HFFc6 (cell line): ENCODE measurements at regions not wholly inside any gene's neighbourhood (a gene's known extent, or its start where the extent isn't known, plus 50 kb on each side); places are given as distances from the start of the nearest gene placed in this dataset.

Source experiments
- DNase-seq: peaks from one replicate; pipeline ENCODE4 v3.0.0-alpha.2; 2018
- H3K27ac Mint-ChIP-seq: 2 replicates; pipeline ENCODE4 v1.8.0; 2020; ENCODE audit warnings: mild to moderate bottlenecking, mixed read lengths
- H3K27me3 Mint-ChIP-seq: 2 replicates; pipeline ENCODE4 v1.8.0; 2021; ENCODE audit warnings: mild to moderate bottlenecking, moderate library complexity, mixed read lengths; ENCODE audit not compliant: insufficient read depth
- H3K36me3 Mint-ChIP-seq: 2 replicates; pipeline ENCODE4 v1.8.0; 2021; ENCODE audit warnings: low read depth, mixed read lengths
- H3K4me1 Mint-ChIP-seq: 2 replicates; pipeline ENCODE4 v1.8.0; 2020; ENCODE audit warnings: low read depth, mixed read lengths
- H3K4me3 Mint-ChIP-seq: 2 replicates; pipeline ENCODE4 v1.8.0; 2020; ENCODE audit warnings: mild to moderate bottlenecking, moderate library complexity, mixed read lengths
- H3K9me3 Mint-ChIP-seq: 2 replicates; pipeline ENCODE4 v1.8.0; 2020; ENCODE audit warnings: mild to moderate bottlenecking, mixed read lengths
- TF ChIP-seq, protein P1 (sequence below): fragments of 200-600 bp; sonication (generic); IDR thresholded peaks from 2 replicates; pipeline ENCODE4 v1.5.0; 2021; ENCODE audit warnings: antibody characterized with exemption, mild to moderate bottlenecking

DNA sequence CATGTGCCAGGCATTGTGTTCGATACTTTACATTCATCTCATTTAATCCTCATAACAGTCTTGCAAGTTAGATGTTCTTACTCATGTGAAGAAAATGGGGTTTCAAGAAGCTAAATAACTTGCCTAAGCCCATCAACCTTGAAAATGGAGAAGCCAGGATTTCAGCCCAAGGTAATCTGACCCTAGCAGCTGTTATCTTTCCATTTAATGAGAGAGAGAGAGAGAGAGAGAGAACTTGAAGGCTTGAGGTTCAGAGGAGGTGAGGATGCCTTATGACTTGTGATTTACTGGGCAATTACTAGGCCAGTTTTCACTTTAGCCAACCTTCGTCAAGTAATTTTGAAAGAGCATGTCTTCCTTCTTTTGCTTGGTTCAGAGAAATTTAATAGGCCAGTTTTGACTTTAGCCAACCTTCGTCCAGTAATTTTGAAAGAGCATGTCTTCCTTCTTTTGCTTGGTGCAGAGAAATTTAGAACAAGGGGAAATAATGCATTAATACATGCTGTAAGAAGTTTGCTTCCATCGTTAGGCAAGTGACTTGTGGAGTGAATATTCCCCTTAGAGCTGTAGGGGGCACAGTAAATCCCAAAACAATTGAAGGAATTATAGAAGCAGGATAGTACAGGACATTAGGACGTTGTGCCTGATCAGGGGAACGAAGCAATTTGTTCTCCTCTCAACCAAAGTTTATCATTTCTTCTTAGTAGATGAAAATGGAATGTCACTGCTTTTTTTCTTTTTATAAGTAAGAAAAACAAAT lies 143.0 kb upstream of the BMPER start:
- Mint-ChIP-seq H3K36me3 (no peaks in the 10 kb centered on the region), H3K9me3 (no peaks in the 10 kb centered on the region), H3K27ac (no peak overlapping the region), H3K4me3 (no peak overlapping the region), H3K4me1 (peaks cover 19% of the 10 kb centered on the region), H3K27me3 (no peaks in the 10 kb centered on the region)
- TF ChIP-seq, protein P1, sequence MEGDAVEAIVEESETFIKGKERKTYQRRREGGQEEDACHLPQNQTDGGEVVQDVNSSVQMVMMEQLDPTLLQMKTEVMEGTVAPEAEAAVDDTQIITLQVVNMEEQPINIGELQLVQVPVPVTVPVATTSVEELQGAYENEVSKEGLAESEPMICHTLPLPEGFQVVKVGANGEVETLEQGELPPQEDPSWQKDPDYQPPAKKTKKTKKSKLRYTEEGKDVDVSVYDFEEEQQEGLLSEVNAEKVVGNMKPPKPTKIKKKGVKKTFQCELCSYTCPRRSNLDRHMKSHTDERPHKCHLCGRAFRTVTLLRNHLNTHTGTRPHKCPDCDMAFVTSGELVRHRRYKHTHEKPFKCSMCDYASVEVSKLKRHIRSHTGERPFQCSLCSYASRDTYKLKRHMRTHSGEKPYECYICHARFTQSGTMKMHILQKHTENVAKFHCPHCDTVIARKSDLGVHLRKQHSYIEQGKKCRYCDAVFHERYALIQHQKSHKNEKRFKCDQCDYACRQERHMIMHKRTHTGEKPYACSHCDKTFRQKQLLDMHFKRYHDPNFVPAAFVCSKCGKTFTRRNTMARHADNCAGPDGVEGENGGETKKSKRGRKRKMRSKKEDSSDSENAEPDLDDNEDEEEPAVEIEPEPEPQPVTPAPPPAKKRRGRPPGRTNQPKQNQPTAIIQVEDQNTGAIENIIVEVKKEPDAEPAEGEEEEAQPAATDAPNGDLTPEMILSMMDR, result peak; percentile 12; the same call in 1 of the 2 replicates
- DNase-seq, result no peak

DNA sequence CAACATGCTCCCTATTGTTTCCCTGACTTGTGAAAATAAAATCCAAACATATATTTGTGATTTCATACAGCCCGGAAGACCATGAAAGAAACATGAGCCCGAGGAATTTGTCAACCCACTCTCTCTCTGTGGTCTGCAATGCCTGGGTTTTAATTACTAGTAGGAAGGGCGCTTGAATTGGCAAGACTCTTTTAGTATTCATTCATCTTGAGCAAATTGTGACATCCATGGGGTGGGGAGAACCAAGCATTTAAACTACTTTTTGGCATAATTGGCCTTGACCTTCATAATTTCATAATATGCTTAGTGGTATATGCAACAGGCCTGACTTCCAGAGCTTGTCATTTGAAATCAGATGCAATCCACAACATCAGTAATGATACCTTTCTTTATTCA lies 142.4 kb upstream of the BMPER start:
- H3K9me3 Mint-ChIP-seq, result no peaks in the 10 kb centered on the region
- DNase-seq, result no peak
- H3K27ac Mint-ChIP-seq, result no peak overlapping the region
- H3K4me3 Mint-ChIP-seq, result no peak overlapping the region
- no peaks in the 10 kb centered on the region for H3K27me3 Mint-ChIP-seq
- TF ChIP-seq, protein P1, result no peak
- peaks cover 18% of the 10 kb centered on the region for H3K4me1 Mint-ChIP-seq
- no peaks in the 10 kb centered on the region for H3K36me3 Mint-ChIP-seq

- Mint-ChIP-seq H3K27ac (peak overlapping the region; percentile 62), H3K27me3 (peaks cover 3% of the 10 kb centered on the region), H3K4me3 (no peak overlapping the region), H3K36me3 (no peaks in the 10 kb centered on the region), H3K4me1 (peaks cover 18% of the 10 kb centered on the region), H3K9me3 (no peaks in the 10 kb centered on the region)
- TF ChIP-seq, protein P1, result no peak
- DNase-seq, result peak; percentile 88
Measured at GRCh38 chr7:33764752-33765451, 140.4 kb upstream of the BMPER start.

- peaks cover 3% of the 10 kb centered on the region for H3K27me3 Mint-ChIP-seq
- no peak for DNase-seq
- TF ChIP-seq, protein P1, result no peak
- no peaks in the 10 kb centered on the region for H3K36me3 Mint-ChIP-seq
- H3K9me3 Mint-ChIP-seq, result no peaks in the 10 kb centered on the region
- no peak overlapping the region for H3K27ac Mint-ChIP-seq
- peaks cover 18% of the 10 kb centered on the region for H3K4me1 Mint-ChIP-seq
- no peak overlapping the region for H3K4me3 Mint-ChIP-seq
Measured at GRCh38 chr7:33766405-33766804, 138.9 kb upstream of the BMPER start.

GRCh38 chr7:33769930-33770329 lies 135.4 kb upstream of the BMPER start:
- Mint-ChIP-seq H3K4me1 (peaks cover 31% of the 10 kb centered on the region), H3K4me3 (no peak overlapping the region), H3K27me3 (peaks cover 3% of the 10 kb centered on the region), H3K36me3 (no peaks in the 10 kb centered on the region; the same call in 1 of the 2 replicates), H3K9me3 (no peaks in the 10 kb centered on the region), H3K27ac (no peak overlapping the region)
- DNase-seq, result no peak
- TF ChIP-seq, protein P1, result no peak
